ENCODE measurements at regions not wholly inside any gene's neighbourhood (a gene's known extent, or its start where the extent isn't known, plus 50 kb on each side); places are given as distances from the start of the nearest gene placed in this dataset.
"Not testable (repeated sequence)": the region's sequence is repeated elsewhere in the genome, so short reads cannot be mapped to it uniquely, and the experiment has no call there.

GRCh38 chr2:238521002-238521401 is 94.3 kb downstream of the ASB1 start:
- DNase-seq (ENCODE audit: low read depth): no peak

- no peak for DNase-seq (ENCODE audit: low read depth)
Measured at GRCh38 chr2:238521870-238522269, 95.1 kb downstream of the ASB1 start.

- no peak for DNase-seq (ENCODE audit: low read depth)
Measured at GRCh38 chr2:238523158-238524110, 96.7 kb downstream of the ASB1 start.

GRCh38 chr2:238524426-238524983 is 97.8 kb downstream of the ASB1 start:
- DNase-seq (ENCODE audit: low read depth): no peak

GRCh38 chr2:238525990-238526389 is 99.3 kb downstream of the ASB1 start:
- DNase-seq (ENCODE audit: low read depth): no peak

- DNase-seq (ENCODE audit: low read depth): no peak
Measured at GRCh38 chr2:238527565-238527964, 100.8 kb downstream of the ASB1 start.

- DNase-seq (ENCODE audit: low read depth): no peak
Measured at GRCh38 chr2:238528953-238529781, 102.4 kb downstream of the ASB1 start.

GRCh38 chr2:238531017-238531645 is 104.4 kb downstream of the ASB1 start:
- not testable (repeated sequence) for DNase-seq (ENCODE audit: low read depth)

- not testable (repeated sequence) for DNase-seq (ENCODE audit: low read depth)
Measured at GRCh38 chr2:238543732-238544131, 117.0 kb downstream of the ASB1 start.

- no peak for DNase-seq (ENCODE audit: low read depth)
Measured at GRCh38 chr2:238548902-238549462, 122.3 kb downstream of the ASB1 start.

GRCh38 chr2:238549866-238550265 is 123.1 kb downstream of the ASB1 start:
- DNase-seq (ENCODE audit: low read depth): no peak

- no peak for DNase-seq (ENCODE audit: low read depth)
Measured at GRCh38 chr2:238551091-238551490, 124.4 kb downstream of the ASB1 start.

GRCh38 chr2:238552226-238552625 is 125.5 kb downstream of the ASB1 start:
- no peak for DNase-seq (ENCODE audit: low read depth)

- no peak for DNase-seq (ENCODE audit: low read depth)
Measured at GRCh38 chr2:238553159-238553558, 126.4 kb downstream of the ASB1 start.

- no peak for DNase-seq (ENCODE audit: low read depth)
Measured at GRCh38 chr2:238554468-238555315, 128.0 kb downstream of the ASB1 start.

GRCh38 chr2:238555786-238556542 is 129.2 kb downstream of the ASB1 start:
- DNase-seq (ENCODE audit: low read depth): no peak

- no peak for DNase-seq (ENCODE audit: low read depth)
Measured at GRCh38 chr2:238557431-238557830, 130.7 kb downstream of the ASB1 start.

- no peak for DNase-seq (ENCODE audit: low read depth)
Measured at GRCh38 chr2:238557936-238558335, 131.2 kb downstream of the ASB1 start.

- no peak for DNase-seq (ENCODE audit: low read depth)
Measured at GRCh38 chr2:238558456-238559099, 131.9 kb downstream of the ASB1 start.

- DNase-seq (ENCODE audit: low read depth): no peak
Measured at GRCh38 chr2:238560234-238560633, 133.5 kb downstream of the ASB1 start.
